ENCODE measurements at regions not wholly inside any gene's neighbourhood (a gene's known extent, or its start where the extent isn't known, plus 50 kb on each side); places are given as distances from the start of the nearest gene placed in this dataset.

GRCh38 chr11:33448461-33449130 lies 191.4 kb downstream of the HIPK3 start:
- TF ChIP-seq POLR2A (IDR thresholded peaks at IDR 0.05) (no peak), CTCF (IDR thresholded peaks at IDR 0.05) (no peak)
- H3K4me3 ChIP-seq, result no peak overlapping the region
- no peaks in the 10 kb centered on the region for H3K9me3 ChIP-seq
- H3K27ac ChIP-seq, result no peak overlapping the region
- DNase-seq, result no peak
- no peaks in the 10 kb centered on the region for H3K27me3 ChIP-seq
- H3K36me3 ChIP-seq, result no peaks in the 10 kb centered on the region
- H3K4me1 ChIP-seq, result no peaks in the 10 kb centered on the region
- intact Hi-C loops (cut with DNase I; ENCODE audit: low total_unique reads), result no loop called here

- Histone ChIP-seq H3K27me3 (no peaks in the 10 kb centered on the region), H3K4me1 (no peaks in the 10 kb centered on the region), H3K4me3 (no peak overlapping the region), H3K27ac (no peak overlapping the region), H3K9me3 (no peaks in the 10 kb centered on the region), H3K36me3 (no peaks in the 10 kb centered on the region)
- TF ChIP-seq POLR2A (IDR thresholded peaks at IDR 0.05), result no peak
- TF ChIP-seq CTCF (IDR thresholded peaks at IDR 0.05), result no peak
- no peak for DNase-seq
- intact Hi-C loops (cut with DNase I; ENCODE audit: low total_unique reads), result no loop called here
Measured at GRCh38 chr11:33445761-33446161, 188.6 kb downstream of the HIPK3 start.

- no peak overlapping the region for H3K27ac ChIP-seq
- H3K4me3 ChIP-seq, result no peak overlapping the region
- H3K36me3 ChIP-seq, result no peaks in the 10 kb centered on the region
- no peak for DNase-seq
- intact Hi-C loops (cut with DNase I; ENCODE audit: low total_unique reads), result no loop called here
- H3K4me1 ChIP-seq, result no peaks in the 10 kb centered on the region
- no peak for TF ChIP-seq POLR2A (IDR thresholded peaks at IDR 0.05)
- no peak for TF ChIP-seq CTCF (IDR thresholded peaks at IDR 0.05)
- H3K27me3 ChIP-seq, result no peaks in the 10 kb centered on the region
- no peaks in the 10 kb centered on the region for H3K9me3 ChIP-seq
Measured at GRCh38 chr11:33444835-33445594, 187.8 kb downstream of the HIPK3 start.

- Histone ChIP-seq H3K4me3 (no peak overlapping the region), H3K27me3 (no peaks in the 10 kb centered on the region), H3K4me1 (no peaks in the 10 kb centered on the region), H3K36me3 (no peaks in the 10 kb centered on the region), H3K9me3 (no peaks in the 10 kb centered on the region), H3K27ac (no peak overlapping the region)
- TF ChIP-seq POLR2A (IDR thresholded peaks at IDR 0.05) (no peak), CTCF (IDR thresholded peaks at IDR 0.05) (no peak)
- no peak for DNase-seq
- intact Hi-C loops (cut with DNase I; ENCODE audit: low total_unique reads), result no loop called here
Measured at GRCh38 chr11:33443684-33444083, 186.5 kb downstream of the HIPK3 start.

GRCh38 chr11:33438301-33438700 lies 181.1 kb downstream of the HIPK3 start:
- TF ChIP-seq POLR2A (IDR thresholded peaks at IDR 0.05) (no peak), CTCF (IDR thresholded peaks at IDR 0.05) (no peak)
- intact Hi-C loops (cut with DNase I; ENCODE audit: low total_unique reads), result no loop called here
- no peaks in the 10 kb centered on the region for H3K9me3 ChIP-seq
- no peak for DNase-seq
- no peak overlapping the region for H3K27ac ChIP-seq
- no peaks in the 10 kb centered on the region for H3K4me1 ChIP-seq
- H3K36me3 ChIP-seq, result no peaks in the 10 kb centered on the region
- H3K27me3 ChIP-seq, result no peaks in the 10 kb centered on the region
- H3K4me3 ChIP-seq, result no peak overlapping the region

Data from uterus (tissue), 3 donors.